ENCODE measurements at regions not wholly inside any gene's neighbourhood (a gene's known extent, or its start where the extent isn't known, plus 50 kb on each side); places are given as distances from the start of the nearest gene placed in this dataset.

DNA sequence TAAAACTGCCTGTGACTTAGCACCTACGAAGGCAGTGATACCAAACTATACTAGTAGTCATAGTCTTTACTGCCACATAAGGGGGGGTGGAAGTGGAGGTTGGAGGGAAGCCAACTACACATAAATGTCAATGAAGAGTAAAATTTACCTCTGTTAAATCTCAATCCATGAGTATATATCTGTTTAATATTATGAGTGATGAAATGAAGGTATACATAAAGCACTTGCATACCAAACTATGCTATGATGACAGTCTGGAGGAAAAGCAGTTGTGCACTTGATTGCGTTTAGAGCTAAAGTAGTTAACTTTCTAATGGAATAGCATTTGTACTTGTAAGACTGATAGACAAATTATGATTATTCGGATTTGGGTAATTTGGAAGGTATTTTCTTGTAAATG is 129.2 kb upstream of the POU5F2 start:
- Histone ChIP-seq H2BK15ac (ENCODE audit: low read length) (no peak overlapping the region), H3K23ac (ENCODE audit: insufficient read length) (no peak overlapping the region), H2BK20ac (ENCODE audit: low read length) (no peak overlapping the region), H3K4me1 (replicated peaks in 1 of 4; ENCODE audit: control insufficient read depth in 3 of 4, insufficient read depth in 4 of 4, low read length in 3 of 4) (peaks cover 0 to 5% (median 2%) of the 10 kb centered on the region in 4 experiments; a peak in 1 of 7 replicates), H3K18ac (ENCODE audit: extremely low read depth, low read length) (no peak overlapping the region), H4K5ac (ENCODE audit: insufficient read length, low read depth, low read length) (no peak overlapping the region), H2AFZ (ENCODE audit: low read length) (no peak overlapping the region), H3K4me3 (ENCODE audit: extremely low read depth in 1 of 4, insufficient read depth in 2 of 4, low read depth in 3 of 4, low read length in 4 of 4) (no peak overlapping the region), H3K79me1 (ENCODE audit: low read depth, low read length) (no peaks in the 10 kb centered on the region), H4K91ac (replicated peaks; ENCODE audit: insufficient read length, low read length) (no peak overlapping the region), H3K4me2 (ENCODE audit: insufficient read depth in 1 of 2, low read depth in 2 of 2, low read length in 2 of 2) (no peak overlapping the region), H3K79me2 (ENCODE audit: control insufficient read depth in 1 of 2, insufficient read depth in 2 of 2, low read length in 2 of 2) (no peaks in the 10 kb centered on the region), H3K9ac (replicated peaks in 1 of 4; ENCODE audit: extremely low read depth in 1 of 4, low read depth in 3 of 4, low read length in 3 of 4) (no peak overlapping the region), H2BK5ac (ENCODE audit: low read depth, low read length) (no peak overlapping the region), H2AK5ac (ENCODE audit: low read depth, low read length) (no peak overlapping the region), H3K56ac (replicated peaks; ENCODE audit: insufficient read length, low read depth, low read length) (no peak overlapping the region), H4K20me1 (replicated peaks in 1 of 2; ENCODE audit: control insufficient read depth in 1 of 2, insufficient read depth in 2 of 2, low read length in 2 of 2) (no peaks in the 10 kb centered on the region), H3K4ac (replicated peaks; ENCODE audit: insufficient read length, low read depth, low read length) (no peak overlapping the region), H3K23me2 (ENCODE audit: low read depth, low read length) (no peaks in the 10 kb centered on the region), H4K8ac (ENCODE audit: extremely low read depth, insufficient read depth, low read length) (no peak overlapping the region), H3K14ac (ENCODE audit: insufficient read length) (no peak overlapping the region), H2BK12ac (ENCODE audit: low read depth, low read length) (no peak overlapping the region), H3K27ac (ENCODE audit: low read depth, low read length) (no peak overlapping the region), H3K36me3 (ENCODE audit: control insufficient read depth in 2 of 4, insufficient read depth in 4 of 4, low read length in 3 of 4) (no peaks in the 10 kb centered on the region), H2BK120ac (replicated peaks; ENCODE audit: low read depth, low read length) (no peak overlapping the region), H3K27me3 (replicated peaks in 1 of 4; ENCODE audit: control insufficient read depth in 3 of 4, extremely low read depth in 1 of 4, insufficient read depth in 3 of 4, low read length in 3 of 4) (no peaks in the 10 kb centered on the region), H3K9me3 (ENCODE audit: insufficient read depth in 2 of 2, low read depth in 1 of 2, low read length in 1 of 2) (no peaks in the 10 kb centered on the region)
- CTCF ChIA-PET (ENCODE audit: partially characterized antibody) = interaction anchor here (1.0 kb wide), 1 partner anchor 45 kb away, joined by 3 read pairs; no protein-coding TSS in a partner anchor
- TF ChIP-seq SIN3A (conservative IDR thresholded peaks at IDR 0.05 in 1 of 2, IDR thresholded peaks at IDR 0.05 in 1 of 2; ENCODE audit: low read depth in 1 of 2, low read length in 2 of 2) (no peak), CREB1 (IDR thresholded peaks at IDR 0.05) (no peak), SRF (IDR thresholded peaks at IDR 0.05; ENCODE audit: low read depth, low read length) (no peak), TEAD4 (IDR thresholded peaks at IDR 0.05; ENCODE audit: low read depth, low read length) (no peak), HDAC6 (IDR thresholded peaks at IDR 0.05; ENCODE audit: low read depth, low read length) (no peak), JUN (IDR thresholded peaks at IDR 0.05; ENCODE audit: low read depth, low read length) (no peak), SIRT6 (IDR thresholded peaks at IDR 0.05; ENCODE audit: low read length) (no peak)
- TF ChIP-seq, protein P1, sequence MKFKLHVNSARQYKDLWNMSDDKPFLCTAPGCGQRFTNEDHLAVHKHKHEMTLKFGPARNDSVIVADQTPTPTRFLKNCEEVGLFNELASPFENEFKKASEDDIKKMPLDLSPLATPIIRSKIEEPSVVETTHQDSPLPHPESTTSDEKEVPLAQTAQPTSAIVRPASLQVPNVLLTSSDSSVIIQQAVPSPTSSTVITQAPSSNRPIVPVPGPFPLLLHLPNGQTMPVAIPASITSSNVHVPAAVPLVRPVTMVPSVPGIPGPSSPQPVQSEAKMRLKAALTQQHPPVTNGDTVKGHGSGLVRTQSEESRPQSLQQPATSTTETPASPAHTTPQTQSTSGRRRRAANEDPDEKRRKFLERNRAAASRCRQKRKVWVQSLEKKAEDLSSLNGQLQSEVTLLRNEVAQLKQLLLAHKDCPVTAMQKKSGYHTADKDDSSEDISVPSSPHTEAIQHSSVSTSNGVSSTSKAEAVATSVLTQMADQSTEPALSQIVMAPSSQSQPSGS (IDR thresholded peaks at IDR 0.05; ENCODE audit: low read length) = no peak
- POLR2A ChIA-PET (ENCODE audit: partially characterized antibody) = no interaction called here
- DNase-seq (ENCODE audit: low read depth in 1 of 2, low spot score in 2 of 2) (no peak), FAIRE-seq (no peak)
- WGBS, 2 experiments (ENCODE audit: extremely low coverage in 1 of 2, insufficient coverage in 1 of 2, insufficient read length in 1 of 2, insufficient replicate concordance in 2 of 2, low coverage in 1 of 2, low lambda C conversion rate in 2 of 2, missing lambda C conversion rate in 1 of 2) = 88% methylated on average over 3 of the region's 3 CpGs; no CpG with 5 or more reads in 1 of the 2 experiments

All from H1 (cell line).